HG02798 (cell line): ENCODE measurements at regions not wholly inside any gene's neighbourhood (a gene's known extent, or its start where the extent isn't known, plus 50 kb on each side); places are given as distances from the start of the nearest gene placed in this dataset.

ENCODE experiments used
- ATAC-seq: cut with Tn5 transposase; IDR thresholded peaks from one replicate; pipeline ENCODE4 v1.9.1; 2021; ENCODE audit warnings: mild to moderate bottlenecking; ENCODE audit not compliant: unreplicated experiment, poor library complexity

GRCh38 chr7:85475071-85475470, 288.2 kb upstream of the SEMA3D start:
- ATAC-seq: no peak

DNA sequence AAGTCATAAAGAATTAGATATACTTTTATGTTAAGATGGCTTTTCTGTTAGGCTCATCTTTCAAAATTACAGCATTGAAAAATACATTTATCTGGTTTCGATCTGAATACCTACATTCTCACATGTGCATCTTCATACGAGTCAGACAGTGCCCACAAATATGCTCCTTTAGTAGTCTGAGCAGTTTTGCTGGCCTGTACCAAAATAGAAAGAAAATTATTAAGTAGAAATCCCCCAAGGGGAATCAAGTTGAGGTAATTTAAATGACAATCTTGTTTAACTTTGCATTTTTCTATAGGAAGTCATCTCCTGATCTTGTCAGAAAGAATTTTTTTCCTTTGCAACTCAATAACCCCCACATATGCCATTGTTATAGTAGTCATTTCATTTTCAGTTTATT, 287.4 kb upstream of the SEMA3D start:
- ATAC-seq: peak; percentile 81

GRCh38 chr7:85471740-85472139, 284.9 kb upstream of the SEMA3D start:
- ATAC-seq: peak; percentile 47

GRCh38 chr7:85471307-85471706, 284.5 kb upstream of the SEMA3D start:
- ATAC-seq: no peak

GRCh38 chr7:85469446-85470010, 282.7 kb upstream of the SEMA3D start:
- no peak for ATAC-seq

- ATAC-seq: no peak
Measured at GRCh38 chr7:85464042-85464651, 277.3 kb upstream of the SEMA3D start.

DNA sequence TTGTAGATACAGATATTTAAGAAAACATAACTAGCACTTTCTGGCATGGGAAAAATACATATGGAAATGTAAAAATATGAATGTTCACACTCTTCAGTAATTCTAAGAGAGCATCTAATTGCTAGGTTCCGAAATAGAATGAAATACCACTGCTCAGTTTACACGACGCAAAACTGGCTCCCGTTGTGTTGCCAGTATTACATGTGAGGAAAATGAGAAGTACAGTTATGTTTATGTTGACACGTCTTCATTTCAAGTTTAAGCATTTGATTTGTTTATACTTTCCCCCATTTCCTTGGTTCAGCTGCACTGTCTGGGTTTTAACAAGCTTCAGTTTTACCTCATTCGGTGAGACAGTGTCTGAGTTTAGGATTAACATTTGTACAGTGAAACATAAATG, 275.8 kb upstream of the SEMA3D start:
- no peak for ATAC-seq

DNA sequence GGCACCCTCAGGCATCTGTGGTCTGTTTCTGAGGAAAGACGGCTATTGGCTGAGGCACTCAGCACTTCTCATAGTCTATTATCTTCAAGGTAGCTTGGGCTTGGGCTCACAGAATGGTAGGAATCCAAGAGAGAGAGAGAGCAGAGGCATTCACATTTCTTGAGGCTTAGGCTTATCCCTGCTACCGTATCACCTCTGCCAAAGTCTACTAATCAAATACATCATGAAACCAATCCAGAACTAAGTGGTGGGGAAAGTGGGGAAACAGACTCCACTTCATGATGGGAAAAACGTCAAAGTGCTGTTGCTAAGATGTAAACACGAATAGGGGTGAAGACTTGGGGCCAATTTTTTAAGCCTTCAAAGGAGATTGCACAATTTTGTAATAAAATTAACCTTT, 271.1 kb upstream of the SEMA3D start:
- ATAC-seq: no peak

DNA sequence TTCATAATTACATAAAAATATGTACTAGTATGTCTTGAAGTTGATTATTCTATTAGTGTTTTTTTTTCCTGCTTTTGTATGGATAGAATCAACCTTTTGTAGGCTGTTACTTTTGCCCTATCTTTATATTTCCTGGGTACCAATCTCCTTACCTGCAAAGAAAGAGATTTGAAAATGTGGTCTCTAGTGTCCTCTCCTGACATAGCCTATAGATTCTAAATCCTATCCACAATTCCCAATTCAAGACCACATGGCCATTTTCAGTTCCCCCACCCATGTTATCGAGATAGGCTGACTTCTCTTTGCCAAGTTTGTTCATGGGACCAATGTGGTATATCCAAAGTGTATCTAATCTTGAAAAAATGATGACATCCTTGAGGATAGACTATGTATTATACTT, 269.4 kb upstream of the SEMA3D start:
- ATAC-seq: no peak

DNA sequence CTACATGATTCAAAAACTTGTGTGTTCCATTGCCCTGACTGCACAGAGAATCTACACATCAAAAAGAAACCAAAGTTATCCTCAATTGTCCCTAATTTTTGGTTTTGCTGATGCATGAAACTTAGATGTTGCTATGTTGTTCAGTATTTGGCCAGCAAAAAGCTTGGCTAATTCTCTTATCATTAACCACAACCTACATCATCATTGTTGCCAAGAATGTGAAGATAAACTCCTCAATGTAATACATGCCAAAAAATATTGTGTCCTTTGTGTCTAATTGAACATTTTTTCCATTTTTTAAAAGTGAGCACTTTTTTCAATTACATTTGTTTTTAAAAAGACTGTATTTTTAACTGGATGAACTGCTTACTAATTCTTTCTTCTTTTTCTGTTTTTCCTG, 268.0 kb upstream of the SEMA3D start:
- ATAC-seq: no peak

GRCh38 chr7:85452674-85453073, 265.8 kb upstream of the SEMA3D start:
- ATAC-seq: no peak

DNA sequence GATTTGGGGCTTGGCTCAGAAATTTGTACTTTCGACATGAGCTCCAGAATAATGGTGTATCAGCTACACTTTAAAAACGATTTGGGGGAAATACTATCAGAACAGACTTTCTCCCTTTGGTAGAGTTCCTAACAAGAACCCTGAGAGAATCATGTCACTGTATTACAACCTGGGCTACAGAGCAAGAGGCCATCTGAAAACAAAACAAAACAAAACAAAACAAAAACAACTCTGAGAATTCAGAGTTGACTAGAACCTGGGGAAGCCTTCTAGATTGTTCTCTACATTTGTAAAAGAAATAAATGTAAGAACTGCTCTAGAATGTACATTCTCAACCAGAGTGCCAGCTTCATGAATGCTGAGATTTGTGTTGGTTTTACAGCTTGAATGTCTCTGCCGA, 262.6 kb upstream of the SEMA3D start:
- ATAC-seq: no peak

- no peak for ATAC-seq
Measured at GRCh38 chr7:85447004-85447403, 260.1 kb upstream of the SEMA3D start.

DNA sequence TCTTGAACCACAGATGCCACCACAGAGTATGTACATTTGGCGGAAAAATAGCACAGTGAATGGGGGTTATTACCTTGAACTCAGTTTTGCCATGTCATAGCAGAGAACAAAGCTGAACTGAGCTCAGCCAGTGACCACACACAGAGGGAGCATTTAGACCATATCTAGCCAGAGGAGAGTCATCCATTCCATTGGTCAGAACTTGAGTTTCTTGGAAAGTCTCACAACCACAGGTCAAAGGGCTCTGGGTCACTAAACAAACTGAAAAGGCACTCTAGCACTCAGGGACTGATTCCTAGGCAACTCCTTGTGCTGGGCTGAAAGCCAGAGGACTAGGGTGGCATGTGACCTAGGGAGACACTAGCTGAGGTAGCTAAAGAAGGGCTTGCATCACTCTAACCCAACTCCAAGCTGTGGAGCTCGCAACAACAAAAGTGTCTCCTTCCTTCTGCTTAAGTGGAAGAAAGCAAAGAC, 239.7 kb upstream of the SEMA3D start:
- no peak for ATAC-seq

DNA sequence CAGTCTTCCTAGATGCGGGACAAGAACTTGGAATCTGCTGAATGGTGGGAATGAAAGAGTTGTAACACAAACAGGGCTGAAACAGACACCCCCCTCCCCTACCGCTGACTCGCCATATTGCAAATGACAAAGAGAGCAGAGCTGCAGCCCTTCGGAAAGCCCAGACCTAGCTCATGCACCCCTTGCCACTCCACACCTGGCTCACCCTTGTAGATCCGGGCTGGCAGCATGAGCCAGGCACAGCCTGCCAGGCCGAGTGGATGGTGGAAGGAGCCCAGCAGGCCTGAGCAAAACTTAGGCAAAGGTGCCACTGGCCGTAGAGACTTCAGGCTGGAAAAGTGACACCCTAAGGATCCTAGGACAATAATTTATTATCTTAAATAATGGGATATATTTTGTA, 237.4 kb upstream of the SEMA3D start:
- no peak for ATAC-seq

DNA sequence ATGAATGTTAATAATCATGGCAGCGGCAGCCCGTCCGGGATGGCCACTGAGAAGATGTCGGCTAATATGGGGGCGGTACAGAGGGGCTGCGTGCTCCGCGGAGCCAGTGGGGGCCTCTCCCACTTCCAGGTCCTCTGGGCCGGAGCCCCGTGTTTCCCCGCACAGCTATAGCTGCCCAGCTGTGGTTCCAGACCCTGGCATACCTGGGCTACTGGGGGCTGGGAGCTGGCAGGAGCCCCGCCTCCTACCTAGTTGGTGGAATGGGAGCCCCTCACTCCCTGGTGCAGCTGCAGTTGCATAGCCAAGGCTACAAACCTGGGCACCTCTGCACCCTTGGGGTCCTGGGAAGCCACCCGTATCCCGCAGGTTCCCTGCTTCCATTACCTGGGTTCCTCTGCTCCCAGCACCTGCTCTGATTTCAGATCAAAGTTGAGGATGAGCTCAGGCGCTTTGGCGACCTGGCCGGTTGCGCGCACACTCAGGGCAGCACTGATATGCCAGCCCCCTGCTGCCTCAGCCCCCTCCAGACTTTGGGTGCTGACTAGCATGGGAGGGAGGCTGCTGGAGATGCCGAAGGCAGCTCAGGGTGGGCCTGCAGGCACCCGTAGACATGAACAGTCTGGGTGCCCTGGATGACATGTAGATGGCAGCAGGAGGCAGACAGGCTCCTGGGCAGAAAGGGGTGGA, 236.5 kb upstream of the SEMA3D start:
- no peak for ATAC-seq

DNA sequence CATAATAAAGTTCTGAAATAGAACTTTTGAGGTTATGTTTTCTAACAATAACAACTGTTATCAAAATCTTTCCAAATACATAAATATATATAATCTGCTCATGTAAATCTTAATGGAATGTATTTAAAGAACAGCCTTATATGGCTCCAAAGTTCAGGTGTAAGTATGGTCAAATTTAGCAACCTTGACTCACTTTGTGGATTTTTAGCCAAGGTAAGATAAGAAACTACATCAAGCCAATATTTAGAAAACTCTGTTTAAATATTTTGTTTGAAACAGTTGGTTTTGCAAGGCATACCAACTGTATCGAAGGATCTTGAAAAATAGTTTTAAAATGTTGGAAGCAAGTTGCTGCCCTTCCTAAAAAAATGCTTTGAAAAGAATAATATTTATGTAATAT, 228.9 kb upstream of the SEMA3D start:
- ATAC-seq: no peak

DNA sequence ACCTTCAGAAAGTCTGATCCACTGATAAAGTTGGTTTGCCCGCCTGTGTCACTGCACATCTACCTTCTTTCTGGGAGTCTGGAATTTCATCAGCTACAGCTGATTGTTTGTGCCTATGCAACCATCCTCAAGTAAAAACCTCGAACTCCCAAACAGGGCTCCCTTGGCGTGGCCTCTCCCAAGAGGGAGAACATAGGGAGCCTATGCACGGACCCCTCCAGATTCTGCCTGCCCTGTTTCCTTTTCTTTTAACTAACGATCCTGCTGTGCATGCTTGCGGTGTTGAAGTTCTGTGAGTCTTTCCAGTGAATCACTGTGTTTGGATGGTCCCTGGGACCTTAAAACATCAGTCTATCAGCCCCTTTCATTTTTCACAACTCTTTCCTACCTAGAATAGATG, 226.9 kb upstream of the SEMA3D start:
- no peak for ATAC-seq

DNA sequence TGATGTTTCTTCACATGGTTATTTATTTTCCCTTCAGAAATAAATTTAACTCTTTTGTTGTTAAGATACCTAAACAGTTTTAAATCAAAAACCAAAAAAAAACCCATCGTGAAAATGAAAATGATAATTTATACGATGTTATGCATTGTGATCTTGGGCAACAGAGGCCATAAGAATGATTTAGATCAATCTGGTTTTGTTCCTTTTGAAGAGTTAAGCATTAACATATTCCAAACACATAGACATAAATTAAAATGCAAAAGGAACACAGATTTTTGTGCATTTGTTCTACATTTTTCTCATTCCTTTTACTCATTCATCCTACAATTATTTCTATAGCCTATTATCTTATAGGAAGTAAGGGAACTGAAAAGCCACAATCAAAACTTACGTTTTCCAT, 226.1 kb upstream of the SEMA3D start:
- no peak for ATAC-seq

GRCh38 chr7:85407391-85407790, 220.5 kb upstream of the SEMA3D start:
- no peak for ATAC-seq

DNA sequence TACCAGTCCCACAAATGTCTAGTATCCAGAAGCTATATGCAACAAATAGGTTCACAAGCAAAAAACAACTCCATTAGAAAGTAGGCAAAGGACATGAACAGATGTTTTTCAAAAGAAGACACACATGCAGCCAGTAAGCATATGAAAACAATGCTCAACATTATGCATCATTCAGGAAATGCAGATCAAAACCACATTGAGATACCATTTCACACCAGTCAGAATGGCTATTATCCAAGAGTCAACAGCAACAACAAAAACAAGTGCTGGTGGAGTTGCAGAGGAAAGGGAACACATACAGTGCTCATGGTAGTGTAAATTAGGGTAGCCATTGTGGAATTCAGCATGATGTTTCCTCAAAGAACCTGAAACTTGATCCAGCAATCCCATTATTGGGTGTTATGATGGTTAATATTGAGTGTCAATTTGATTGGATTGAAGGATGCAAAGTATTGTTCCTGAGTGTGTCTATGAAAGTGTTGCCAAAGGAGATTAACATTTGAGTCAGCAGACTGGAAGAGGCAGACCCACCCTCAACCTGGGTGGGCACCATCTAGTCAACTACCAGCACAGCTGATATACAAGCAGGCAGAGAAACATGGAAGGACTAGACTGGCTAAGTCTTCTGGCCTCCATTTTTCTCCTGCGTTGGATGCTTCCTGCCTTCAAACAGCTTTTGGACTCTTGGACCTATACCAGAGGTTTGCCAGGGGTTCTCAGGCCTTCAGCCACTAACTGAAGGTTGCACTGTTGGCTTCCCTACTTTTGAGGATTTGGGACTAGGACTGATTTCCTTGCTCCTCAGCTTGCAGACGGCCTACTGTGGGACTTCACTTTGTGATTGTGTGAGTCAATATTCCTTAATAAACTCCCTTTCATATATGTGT, 218.4 kb upstream of the SEMA3D start:
- ATAC-seq: no peak
